ENCODE measurements at regions not wholly inside any gene's neighbourhood (a gene's known extent, or its start where the extent isn't known, plus 50 kb on each side); places are given as distances from the start of the nearest gene placed in this dataset.

GRCh38 chr3:31416980-31417379 lies 115.7 kb upstream of the STT3B start:
- DNase-seq (ENCODE audit: low read depth), result no peak

GRCh38 chr3:31417486-31417885 lies 115.2 kb upstream of the STT3B start:
- DNase-seq (ENCODE audit: low read depth), result no peak

GRCh38 chr3:31420311-31420710 lies 112.4 kb upstream of the STT3B start:
- DNase-seq (ENCODE audit: low read depth), result no peak

- DNase-seq (ENCODE audit: low read depth), result no peak
Measured at GRCh38 chr3:31421314-31422048, 111.2 kb upstream of the STT3B start.

GRCh38 chr3:31422237-31422636 lies 110.5 kb upstream of the STT3B start:
- DNase-seq (ENCODE audit: low read depth), result no peak

- DNase-seq (ENCODE audit: low read depth), result peak; percentile 49
Measured at GRCh38 chr3:31423482-31423881, 109.2 kb upstream of the STT3B start.

- no peak for DNase-seq (ENCODE audit: low read depth)
Measured at GRCh38 chr3:31425401-31425800, 107.3 kb upstream of the STT3B start.

- DNase-seq (ENCODE audit: low read depth), result no peak
Measured at GRCh38 chr3:31427623-31428022, 105.1 kb upstream of the STT3B start.

GRCh38 chr3:31431321-31431720 lies 101.4 kb upstream of the STT3B start:
- DNase-seq (ENCODE audit: low read depth), result no peak

GRCh38 chr3:31432897-31433678 lies 99.6 kb upstream of the STT3B start:
- DNase-seq (ENCODE audit: low read depth), result no peak

GRCh38 chr3:31433679-31433992 lies 99.1 kb upstream of the STT3B start:
- no peak for DNase-seq (ENCODE audit: low read depth)

GRCh38 chr3:31434819-31435218 lies 97.9 kb upstream of the STT3B start:
- DNase-seq (ENCODE audit: low read depth), result no peak

GRCh38 chr3:31436830-31437229 lies 95.9 kb upstream of the STT3B start:
- DNase-seq (ENCODE audit: low read depth), result no peak

GRCh38 chr3:31438742-31439141 lies 94.0 kb upstream of the STT3B start:
- no peak for DNase-seq (ENCODE audit: low read depth)

- peak; percentile 7 for DNase-seq (ENCODE audit: low read depth)
Measured at GRCh38 chr3:31439890-31440750, 92.6 kb upstream of the STT3B start.

GRCh38 chr3:31440878-31441277 lies 91.8 kb upstream of the STT3B start:
- no peak for DNase-seq (ENCODE audit: low read depth)

- no peak for DNase-seq (ENCODE audit: low read depth)
Measured at GRCh38 chr3:31442755-31443154, 90.0 kb upstream of the STT3B start.

GRCh38 chr3:31444220-31445142 lies 88.2 kb upstream of the STT3B start:
- no peak for DNase-seq (ENCODE audit: low read depth)

GRCh38 chr3:31445701-31446100 lies 87.0 kb upstream of the STT3B start:
- no peak for DNase-seq (ENCODE audit: low read depth)

- DNase-seq (ENCODE audit: low read depth), result peak; percentile 30
Measured at GRCh38 chr3:31448035-31448881, 84.5 kb upstream of the STT3B start.

All from HT1080 (cell line).